Small intestine (tissue), 7 donors: ENCODE measurements at regions not wholly inside any gene's neighbourhood (a gene's known extent, or its start where the extent isn't known, plus 50 kb on each side); places are given as distances from the start of the nearest gene placed in this dataset.

Experiments used
- DNase-seq, 2 donors: peaks; one replicate each; pipeline versions ENCODE4 v3.0.0 to v3.0.0-alpha.2; 2013
- FAIRE-seq: peaks from 2 replicates; lab custom pipeline; 2012; peaks lifted over from hg19 to GRCh38; lab: Jason Lieb, UNC
- H3K27ac ChIP-seq, 3 donors: one replicate each; pipeline ENCODE4 v1.5.1; 2013; ENCODE audit warnings: low read length in 2 of 3, mild to moderate bottlenecking in 2 of 3, control low read depth in 1 of 3, inconsistent platforms in 1 of 3, low read depth in 1 of 3, moderate library complexity in 1 of 3
- H3K27me3 ChIP-seq, 3 donors: one replicate each; pipeline ENCODE4 v1.6.1; 2013; ENCODE audit warnings: low read length in 3 of 3, inconsistent platforms in 1 of 3; ENCODE audit not compliant: control insufficient read depth in 3 of 3, insufficient read depth in 3 of 3
- H3K36me3 ChIP-seq, 3 donors: one replicate each; pipeline ENCODE4 v1.6.1; 2013; ENCODE audit warnings: low read length in 3 of 3, inconsistent platforms in 1 of 3, low read depth in 1 of 3, mild to moderate bottlenecking in 1 of 3, moderate library complexity in 1 of 3; ENCODE audit not compliant: control insufficient read depth in 3 of 3, insufficient read depth in 2 of 3
- H3K4me1 ChIP-seq, 3 donors: one replicate each; pipeline ENCODE4 v1.6.1; 2013; ENCODE audit warnings: low read length in 2 of 3, inconsistent platforms in 1 of 3, low read depth in 1 of 3, mild to moderate bottlenecking in 1 of 3, moderate library complexity in 1 of 3; ENCODE audit not compliant: control insufficient read depth in 3 of 3, insufficient read depth in 2 of 3
- H3K4me3 ChIP-seq, 3 donors: one replicate each; pipeline ENCODE4 v1.5.1; 2013; ENCODE audit warnings: low read length in 3 of 3, control low read depth in 1 of 3, inconsistent platforms in 1 of 3, low read depth in 1 of 3, mild to moderate bottlenecking in 1 of 3, moderate library complexity in 1 of 3
- H3K9me3 ChIP-seq, 2 donors: one replicate each; pipeline ENCODE4 v1.6.1; 2013; ENCODE audit warnings: low read depth in 1 of 2, low read length in 1 of 2; ENCODE audit not compliant: control insufficient read depth in 2 of 2, insufficient read depth in 1 of 2
- WGBS, 3 donors: extraction: QIAGEN DNeasy Blood & Tissue Kit; methylation state at CpG; one replicate each; pipeline ENCODE4 v1.1.7; 2013; 5-methylcytosine and 5-hydroxymethylcytosine counted together
- donor health status: healthy with polysubstance abuse.
- donor health status: control.
- donor health status: control.
- donor health status: Bipolar disorder and iron deficiency.
- donor health status: healthy.

DNA sequence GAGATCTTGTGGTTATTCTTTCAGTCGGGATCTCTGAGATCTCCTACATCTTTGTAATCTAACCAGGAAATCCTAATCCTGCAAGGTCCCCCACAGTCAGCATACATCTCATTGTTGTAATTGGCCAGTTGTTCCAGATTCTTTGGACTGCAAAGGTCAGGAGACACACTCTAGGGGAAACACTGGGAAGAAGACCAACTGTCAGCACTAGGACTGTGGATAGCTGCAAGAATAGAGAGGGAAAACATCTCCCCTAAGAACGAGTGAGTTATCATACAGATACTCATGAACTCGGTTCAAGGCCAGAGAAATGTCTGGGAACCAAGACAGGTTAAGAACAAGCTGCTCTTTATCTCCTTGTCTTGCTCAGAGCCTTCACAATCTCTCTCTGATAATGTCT lies 217.9 kb upstream of the TMPO start:
- Histone ChIP-seq H3K27ac (no peak overlapping the region), H3K9me3 (no peaks in the 10 kb centered on the region), H3K27me3 (peaks cover 0 to under 1% (median 0%) of the 10 kb centered on the region in 3 donors), H3K4me3 (no peak overlapping the region), H3K4me1 (no peaks in the 10 kb centered on the region), H3K36me3 (no peaks in the 10 kb centered on the region)
- DNase-seq (no peak), FAIRE-seq (no peak)
- WGBS, 3 donors = 40 to 52% (median 43%) methylated on average over 3 of the region's 3 CpGs

DNA sequence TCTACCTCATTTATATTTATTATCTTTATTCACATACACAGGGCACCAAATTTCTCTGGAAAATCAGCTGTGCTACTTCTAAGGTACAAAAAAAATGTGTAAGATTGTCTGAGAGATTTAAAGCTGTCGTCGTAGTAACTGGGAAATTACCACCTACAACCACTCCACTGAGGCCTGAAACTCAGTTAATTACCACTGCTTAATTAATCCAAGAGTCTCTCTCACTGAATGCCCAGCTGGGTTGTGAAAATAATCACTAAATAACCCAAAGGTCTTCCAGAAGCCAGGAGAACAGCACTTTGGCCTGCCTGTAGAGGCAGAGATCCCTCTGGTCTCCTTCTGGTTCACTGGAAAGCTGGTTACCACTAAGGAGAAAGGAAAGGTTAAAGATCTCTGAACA lies 207.2 kb upstream of the TMPO start:
- Histone ChIP-seq H3K36me3 (no peaks in the 10 kb centered on the region), H3K9me3 (no peaks in the 10 kb centered on the region), H3K4me3 (no peak overlapping the region), H3K27ac (no peak overlapping the region), H3K27me3 (no peaks in the 10 kb centered on the region), H3K4me1 (no peaks in the 10 kb centered on the region)
- DNase-seq = no peak
- WGBS, 3 donors = 84 to 92% (median 91%) methylated on average over 2 of the region's 2 CpGs
- FAIRE-seq = no peak

DNA sequence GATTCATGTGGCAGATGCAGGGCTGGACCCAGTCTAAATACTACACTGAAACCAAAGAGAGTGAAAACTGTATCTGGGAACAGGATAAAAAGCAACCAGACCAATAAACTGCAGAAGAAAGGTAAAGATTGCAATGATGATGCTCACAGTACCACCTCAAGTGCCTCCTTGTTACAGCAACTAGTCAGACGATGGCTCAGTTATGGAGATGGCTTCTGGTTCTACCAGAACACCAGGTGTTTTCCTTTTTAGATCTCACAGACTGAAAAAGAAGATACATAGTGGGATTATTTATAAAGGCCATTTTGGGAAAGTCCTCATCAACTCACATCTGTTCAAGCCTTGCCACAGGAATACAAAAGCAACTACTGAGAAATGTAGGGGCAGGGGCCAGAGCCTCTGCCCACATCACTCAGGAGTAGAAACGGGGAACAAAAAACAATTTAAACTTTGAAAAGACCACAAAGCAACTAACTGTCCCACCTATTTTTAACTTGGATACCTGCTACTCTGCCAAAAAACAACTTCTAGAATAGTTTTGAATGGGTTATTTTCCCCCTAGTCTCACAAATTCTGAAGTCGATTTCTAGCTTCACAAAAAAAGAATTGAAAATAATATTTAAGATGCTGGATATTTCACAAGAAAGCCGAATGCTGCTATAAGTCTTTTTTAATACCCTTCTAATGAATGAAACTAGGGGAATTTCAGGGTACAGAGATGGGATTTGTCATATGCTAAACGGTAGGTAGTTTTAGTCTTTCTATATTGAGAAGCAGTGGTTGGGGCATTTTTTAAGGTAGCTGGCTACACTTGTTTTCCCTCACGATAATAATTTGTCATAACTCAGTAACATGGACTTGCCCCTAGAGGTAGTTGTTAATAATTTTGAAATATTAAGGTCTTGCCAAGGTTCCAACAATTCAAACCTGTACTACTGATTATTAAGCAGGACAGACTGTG lies 197.2 kb upstream of the TMPO start:
- no peaks in the 10 kb centered on the region for H3K9me3 ChIP-seq
- H3K4me3 ChIP-seq = no peak overlapping the region
- WGBS, 3 donors = 73 to 81% (median 74%) methylated on average over 6 of the region's 6 CpGs
- DNase-seq (no peak), FAIRE-seq (no peak)
- H3K27me3 ChIP-seq = no peaks in the 10 kb centered on the region
- H3K4me1 ChIP-seq = no peaks in the 10 kb centered on the region
- no peak overlapping the region for H3K27ac ChIP-seq
- no peaks in the 10 kb centered on the region for H3K36me3 ChIP-seq

DNA sequence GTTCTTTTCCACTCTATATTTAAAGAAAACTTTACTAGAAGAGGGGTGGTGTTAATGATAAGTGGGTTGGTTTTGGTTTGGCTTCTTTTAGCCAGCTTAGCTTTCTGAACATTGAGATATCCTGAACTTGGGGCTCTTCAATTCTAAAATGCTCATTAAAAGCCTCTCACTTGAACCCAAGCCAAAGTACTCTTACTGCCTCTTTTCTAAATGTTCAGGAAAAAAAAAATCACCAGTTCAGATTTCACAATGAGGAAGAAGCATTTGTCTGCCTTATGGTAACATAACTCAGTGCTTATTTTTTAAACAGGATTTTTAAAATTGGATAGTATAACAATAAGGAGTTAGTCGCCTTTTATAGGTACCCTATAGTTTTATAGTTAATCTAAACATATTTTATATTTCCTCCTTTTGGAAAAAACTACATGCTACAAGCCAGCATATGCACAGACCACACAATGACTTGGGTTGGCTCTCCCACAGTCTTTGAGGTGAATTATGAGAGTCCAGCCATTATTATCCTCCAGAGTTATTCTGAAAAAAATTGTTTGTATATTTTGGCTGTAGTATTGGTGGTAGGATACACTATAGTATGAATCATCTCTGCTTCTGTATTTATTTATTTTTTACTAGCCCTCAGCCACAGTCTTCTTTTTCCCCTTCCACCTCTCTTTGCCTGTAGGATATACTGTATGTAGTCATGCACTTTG lies 195.5 kb upstream of the TMPO start:
- WGBS, 3 donors = 50 to 66% (median 51%) methylated on average over 1 of the region's 1 CpG
- no peaks in the 10 kb centered on the region for H3K27me3 ChIP-seq
- FAIRE-seq (no peak), DNase-seq (no peak)
- H3K36me3 ChIP-seq = no peaks in the 10 kb centered on the region
- H3K4me1 ChIP-seq = no peaks in the 10 kb centered on the region
- H3K9me3 ChIP-seq = no peaks in the 10 kb centered on the region
- no peak overlapping the region for H3K4me3 ChIP-seq
- H3K27ac ChIP-seq = no peak overlapping the region

DNA sequence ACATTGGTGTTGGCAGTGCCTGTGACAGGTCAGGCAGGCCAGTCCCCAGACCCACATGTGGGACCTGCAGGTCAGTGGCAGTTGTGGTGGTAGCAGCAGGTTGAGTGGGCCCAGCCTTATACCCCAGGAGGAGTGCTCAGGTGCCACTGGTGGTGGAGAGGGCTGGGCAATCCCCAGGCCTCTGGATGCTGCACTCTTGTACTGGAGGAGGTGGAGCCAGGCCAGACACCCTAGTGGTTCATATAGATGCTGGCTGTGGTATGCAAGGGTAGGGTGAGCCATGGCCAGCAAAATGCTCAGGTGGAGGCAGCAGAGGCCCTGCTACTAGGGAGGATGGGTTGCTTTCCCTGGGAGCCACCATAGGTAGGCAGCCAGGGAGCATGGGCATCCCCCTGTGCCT lies 190.4 kb upstream of the TMPO start:
- Histone ChIP-seq H3K27ac (no peak overlapping the region), H3K4me3 (no peak overlapping the region), H3K36me3 (no peaks in the 10 kb centered on the region), H3K9me3 (no peaks in the 10 kb centered on the region), H3K4me1 (no peaks in the 10 kb centered on the region), H3K27me3 (peaks cover 0 to 2% (median 0%) of the 10 kb centered on the region in 3 donors)
- no peak for FAIRE-seq
- no peak for DNase-seq

DNA sequence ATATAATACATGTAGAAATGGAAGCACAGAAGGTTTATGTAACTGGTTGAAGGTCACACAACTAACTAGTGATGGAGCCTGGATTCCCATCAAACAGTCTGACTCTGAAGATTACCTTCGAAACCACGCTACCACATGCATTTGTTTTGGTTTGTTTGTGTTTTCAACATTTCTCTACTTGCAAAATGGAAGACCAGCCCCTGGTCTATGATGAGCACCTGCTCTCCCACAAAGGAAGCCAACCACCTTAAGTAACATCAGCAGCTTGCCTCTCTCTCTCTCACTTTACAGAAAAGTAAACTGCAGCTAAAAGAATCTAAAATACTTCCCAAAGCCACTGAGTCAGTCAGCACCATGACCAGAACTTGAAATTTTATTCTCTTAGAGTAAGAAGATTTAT lies 186.9 kb upstream of the TMPO start:
- WGBS, 3 donors = 84 to 90% (median 86%) methylated on average over 2 of the region's 2 CpGs
- no peaks in the 10 kb centered on the region for H3K9me3 ChIP-seq
- FAIRE-seq = no peak
- no peaks in the 10 kb centered on the region for H3K36me3 ChIP-seq
- no peak for DNase-seq
- H3K27ac ChIP-seq = no peak overlapping the region
- no peaks in the 10 kb centered on the region for H3K4me1 ChIP-seq
- H3K27me3 ChIP-seq = peaks cover 0 to 2% (median 0%) of the 10 kb centered on the region in 3 donors
- H3K4me3 ChIP-seq = no peak overlapping the region

DNA sequence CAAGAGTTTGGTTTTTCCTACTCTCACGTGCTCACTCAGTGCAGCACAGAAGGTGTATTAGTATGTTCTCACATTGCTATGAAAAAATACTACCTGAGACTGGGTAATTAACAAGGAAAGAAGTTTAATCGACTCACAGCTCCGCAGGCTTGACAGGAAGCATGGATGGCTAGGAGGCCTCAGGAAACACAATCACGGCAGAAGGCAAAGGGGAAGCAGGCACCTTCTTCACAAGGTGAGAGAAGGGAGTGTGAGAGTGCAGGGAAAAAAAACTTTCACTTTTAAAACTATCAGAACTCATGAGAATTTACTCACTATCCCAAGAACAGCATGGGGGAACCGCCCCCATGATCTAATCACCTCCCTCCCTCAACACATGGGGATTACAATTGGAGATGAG lies 185.8 kb upstream of the TMPO start:
- 67 to 77% (median 71%) methylated on average over 5 of the region's 5 CpGs for WGBS, 3 donors
- no peak overlapping the region for H3K4me3 ChIP-seq
- H3K27me3 ChIP-seq = peaks cover 0 to 2% (median 0%) of the 10 kb centered on the region in 3 donors
- no peak for DNase-seq
- no peaks in the 10 kb centered on the region for H3K36me3 ChIP-seq
- no peaks in the 10 kb centered on the region for H3K4me1 ChIP-seq
- FAIRE-seq = no peak
- no peaks in the 10 kb centered on the region for H3K9me3 ChIP-seq
- H3K27ac ChIP-seq = no peak overlapping the region

DNA sequence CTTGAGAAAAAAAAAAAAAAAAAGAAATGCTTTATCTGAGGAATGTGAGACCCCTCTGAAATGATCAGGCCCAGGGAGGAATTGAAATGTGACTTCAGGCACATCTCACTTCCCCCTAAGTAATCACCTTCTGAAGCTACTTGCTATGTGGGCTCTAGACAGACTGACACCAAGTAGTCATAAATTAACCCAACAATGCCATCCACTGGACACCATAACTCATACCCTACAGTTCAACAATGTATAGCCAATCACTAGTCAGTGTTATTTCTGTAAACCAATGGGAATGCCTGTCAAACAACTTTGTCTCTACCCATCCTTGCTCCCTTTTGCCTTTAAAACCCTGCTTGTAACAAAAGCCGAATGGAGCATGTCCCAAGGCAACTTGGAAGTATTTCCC lies 182.7 kb upstream of the TMPO start:
- H3K4me3 ChIP-seq = no peak overlapping the region
- WGBS, 3 donors = 94 to 100% (median 94%) methylated on average over 1 of the region's 1 CpG
- no peaks in the 10 kb centered on the region for H3K27me3 ChIP-seq
- no peaks in the 10 kb centered on the region for H3K9me3 ChIP-seq
- no peak for DNase-seq
- H3K36me3 ChIP-seq = no peaks in the 10 kb centered on the region
- no peaks in the 10 kb centered on the region for H3K4me1 ChIP-seq
- H3K27ac ChIP-seq = no peak overlapping the region
- no peak for FAIRE-seq
